ENCODE measurements at regions not wholly inside any gene's neighbourhood (a gene's known extent, or its start where the extent isn't known, plus 50 kb on each side); places are given as distances from the start of the nearest gene placed in this dataset.
"Not testable (repeated sequence)": the region's sequence is repeated elsewhere in the genome, so short reads cannot be mapped to it uniquely, and the experiment has no call there.

DNA sequence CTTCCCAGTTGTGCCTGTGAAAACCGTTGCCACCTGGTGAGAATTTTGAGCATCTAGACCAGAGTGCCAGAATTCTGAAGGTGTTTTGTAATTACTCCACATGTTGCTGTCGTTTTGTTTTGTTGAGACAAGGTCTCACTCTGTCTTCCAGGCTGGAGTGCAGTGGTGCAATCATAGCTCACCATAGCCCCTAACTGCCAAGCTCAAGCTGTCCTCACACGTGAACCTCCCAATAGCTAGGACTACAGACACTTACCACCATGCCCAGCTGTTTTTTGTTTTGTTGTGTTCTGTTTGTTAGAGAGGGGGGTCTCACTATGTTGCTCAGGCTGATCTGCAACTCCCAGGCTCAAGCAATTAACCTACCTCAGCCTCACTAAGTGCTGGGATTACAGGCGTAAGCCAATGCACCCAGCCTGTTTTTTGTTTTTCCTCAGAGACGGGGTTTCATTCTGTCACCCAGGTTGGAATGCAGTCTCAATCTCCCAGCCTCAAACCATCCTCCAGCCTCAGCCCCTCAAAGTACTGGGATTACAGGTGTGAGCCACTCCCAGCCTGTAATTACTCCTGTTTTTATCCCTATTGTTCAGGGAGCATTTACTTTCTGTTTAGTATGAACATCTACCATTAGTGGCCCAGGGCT is 121.1 kb upstream of the DMRT1 start:
- FAIRE-seq = no peak

DNA sequence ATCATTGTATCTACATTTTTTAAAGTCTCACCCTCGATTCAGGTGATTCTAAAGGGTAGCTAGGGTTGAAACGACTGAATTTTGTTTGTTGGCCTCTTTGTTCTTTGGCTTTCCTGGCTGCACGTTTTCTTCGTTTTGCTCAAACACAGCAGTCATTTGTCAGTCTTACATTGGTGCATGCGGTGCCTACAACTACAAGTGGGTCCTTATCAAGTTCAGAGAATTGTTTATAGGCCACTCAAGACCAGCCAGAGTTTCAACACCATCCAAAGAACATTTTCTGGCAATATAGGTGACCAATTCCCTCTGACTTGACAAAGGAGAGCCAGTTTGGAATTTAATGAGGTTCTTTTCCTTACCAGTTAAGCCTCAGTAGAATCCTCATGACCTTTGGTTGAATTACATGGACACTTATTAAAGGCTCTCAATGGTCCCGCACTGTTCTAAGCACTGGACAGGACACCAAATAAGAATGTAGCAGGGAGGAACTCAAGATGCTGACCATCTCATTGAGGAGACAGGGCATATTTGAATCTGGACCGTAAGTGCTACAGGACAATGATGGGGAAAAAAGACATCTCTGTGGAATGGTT is 119.0 kb upstream of the DMRT1 start:
- FAIRE-seq = no peak

DNA sequence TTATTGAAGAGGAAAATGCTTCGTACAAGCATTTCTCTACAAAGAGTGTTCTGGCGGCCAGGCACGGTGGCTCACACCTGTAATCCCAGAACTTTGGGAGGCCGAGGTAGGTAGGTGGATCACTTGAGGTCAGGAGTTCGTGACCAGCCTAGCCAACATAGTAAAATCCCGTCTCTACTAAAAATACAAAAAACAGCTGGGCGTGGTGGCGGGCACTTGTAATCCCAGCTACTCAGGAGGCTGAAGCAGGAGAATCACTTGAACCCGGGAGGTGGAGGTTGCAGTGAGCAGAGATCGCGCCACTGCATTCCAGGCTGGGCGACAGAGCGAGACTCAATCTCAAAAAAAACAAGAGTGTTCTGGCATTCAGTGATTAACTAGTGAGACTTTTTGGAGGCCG is 117.0 kb upstream of the DMRT1 start:
- FAIRE-seq = not testable (repeated sequence)

DNA sequence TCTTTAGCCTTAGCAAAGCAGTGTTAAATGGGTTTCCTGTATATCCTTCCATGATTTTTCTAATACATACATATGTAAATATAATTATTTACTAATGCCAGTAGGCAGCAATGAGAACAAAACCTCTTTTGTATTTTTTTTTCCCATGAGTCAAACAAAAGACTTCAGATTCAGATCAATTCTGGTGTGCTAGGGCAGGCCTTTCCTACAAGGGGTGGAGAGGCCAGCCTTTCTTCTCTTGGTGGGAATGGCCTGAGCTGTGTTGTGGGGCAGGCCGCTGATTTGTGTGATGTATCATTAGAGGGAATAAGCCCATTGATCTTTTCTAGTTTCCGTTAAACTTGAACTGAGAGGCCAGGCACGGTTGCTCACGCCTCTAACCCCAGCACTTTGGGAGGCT is 115.5 kb upstream of the DMRT1 start:
- no peak for FAIRE-seq

DNA sequence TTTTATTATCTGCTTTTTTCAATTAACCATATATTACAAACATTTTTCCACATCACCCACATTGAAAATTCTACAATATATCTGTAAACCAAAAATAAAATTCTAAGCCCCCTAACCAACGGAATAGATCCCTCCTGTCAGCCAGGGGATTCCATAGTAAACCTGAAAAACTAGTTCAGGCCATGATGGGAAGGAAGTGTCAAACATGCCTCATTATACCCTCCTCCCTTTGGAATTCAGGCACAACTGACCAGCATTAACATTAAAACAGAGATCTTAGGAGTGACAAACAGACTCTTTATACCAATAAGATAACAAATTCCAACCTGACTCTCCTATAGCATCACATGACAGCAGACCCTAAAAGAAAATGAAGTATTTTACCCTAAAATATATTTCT is 113.7 kb upstream of the DMRT1 start:
- FAIRE-seq = no peak

DNA sequence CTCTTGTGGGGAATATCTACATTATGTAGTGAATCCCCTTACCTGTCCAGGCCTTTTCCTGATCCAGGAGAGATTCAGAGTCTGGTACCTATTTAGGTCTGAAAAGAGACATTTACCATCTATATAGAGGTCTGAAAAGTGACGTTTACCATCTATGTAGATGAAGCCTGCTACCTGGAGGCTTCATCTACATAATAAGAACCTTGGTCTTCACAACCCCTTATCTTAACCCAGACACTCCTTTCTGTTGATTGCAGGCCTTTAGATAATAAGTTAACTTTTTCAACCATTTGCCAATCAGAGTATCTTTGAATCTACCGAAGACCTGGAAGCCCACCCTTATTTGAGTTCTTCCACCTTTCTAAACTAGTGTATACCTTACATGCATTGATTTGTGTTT is 113.0 kb upstream of the DMRT1 start:
- no peak for FAIRE-seq

DNA sequence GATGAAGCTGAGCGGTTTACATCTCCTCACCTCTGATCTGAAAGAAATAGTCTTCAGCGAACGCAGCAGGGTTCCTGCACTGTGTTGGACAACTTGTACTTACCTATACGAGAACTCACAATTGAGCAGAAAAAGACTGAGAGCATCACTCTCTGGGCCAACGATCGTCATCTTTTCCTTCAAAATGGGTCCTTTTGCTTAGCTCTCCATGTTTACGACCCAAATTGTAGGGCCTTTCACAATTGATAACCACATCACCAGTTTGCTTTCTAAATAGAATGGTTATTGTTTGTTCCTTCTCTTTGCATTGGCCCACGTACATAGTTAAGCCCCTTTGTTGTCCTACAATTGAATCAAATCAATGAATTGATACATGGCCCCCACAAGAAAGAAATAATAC is 110.0 kb upstream of the DMRT1 start:
- FAIRE-seq = no peak

DNA sequence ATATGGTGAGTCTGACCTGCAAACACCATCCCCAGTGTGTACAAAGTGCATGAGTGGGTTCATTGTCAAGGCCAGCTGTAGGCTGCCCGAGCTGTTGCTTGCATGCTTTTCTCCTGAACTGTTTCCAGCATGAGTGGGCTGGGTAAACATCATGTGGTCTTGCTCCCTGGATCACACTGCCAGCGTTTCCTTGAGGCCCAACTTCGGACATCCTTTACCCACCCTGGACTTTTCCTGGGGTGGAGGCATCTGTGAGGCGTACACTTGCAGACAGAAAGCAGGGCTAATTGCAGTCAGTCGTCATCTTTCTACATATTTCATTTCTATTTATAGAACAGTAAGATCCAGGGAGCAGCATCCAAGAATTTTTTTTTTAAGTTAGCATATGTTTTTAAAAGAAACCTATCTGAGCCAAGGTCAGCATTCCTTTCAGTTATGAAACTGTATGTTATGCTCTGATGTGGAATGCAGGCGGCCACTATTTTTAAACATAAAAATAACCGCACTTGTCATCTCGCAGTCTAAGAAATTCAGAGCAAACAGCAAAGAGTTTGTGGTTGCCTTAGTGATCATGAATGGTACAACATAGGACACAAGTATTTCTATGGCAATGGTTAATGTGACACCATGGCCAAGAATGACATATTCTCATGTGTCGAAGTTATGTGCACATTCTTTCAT is 106.5 kb upstream of the DMRT1 start:
- no peak for FAIRE-seq

DNA sequence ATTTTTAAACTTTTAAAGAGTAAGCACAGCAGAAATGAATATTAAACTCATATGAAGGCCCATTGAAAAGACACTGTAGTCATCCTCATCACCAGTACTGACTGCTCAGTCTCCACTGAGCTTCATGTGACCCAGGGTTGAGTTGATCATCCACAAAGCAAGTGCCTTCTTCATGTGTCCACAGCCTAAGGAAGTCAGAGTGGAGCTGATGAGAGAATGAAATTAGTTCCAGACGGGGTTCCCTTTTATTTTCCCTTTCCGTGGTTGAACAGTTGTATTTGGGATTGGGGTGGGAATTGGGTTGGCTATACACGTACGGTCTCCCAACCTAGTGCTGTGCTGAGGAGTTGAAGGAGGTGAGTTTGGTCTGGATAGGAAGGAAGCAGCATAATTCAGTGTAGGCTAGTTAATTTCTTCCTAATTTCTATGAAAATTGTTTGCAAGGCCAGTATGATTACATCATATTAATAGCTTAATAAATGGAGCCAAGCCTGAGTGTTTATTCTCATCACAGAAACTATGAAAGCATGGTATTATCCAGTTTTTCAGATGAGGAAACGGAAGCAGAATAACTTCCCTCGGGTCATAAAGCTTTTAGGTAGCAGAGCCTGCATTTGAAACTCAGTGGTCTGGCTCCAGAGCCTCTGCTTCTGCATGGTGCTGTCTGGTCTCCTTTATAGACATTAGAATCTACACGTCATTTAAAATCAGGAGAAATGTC is 103.9 kb upstream of the DMRT1 start:
- no peak for FAIRE-seq

DNA sequence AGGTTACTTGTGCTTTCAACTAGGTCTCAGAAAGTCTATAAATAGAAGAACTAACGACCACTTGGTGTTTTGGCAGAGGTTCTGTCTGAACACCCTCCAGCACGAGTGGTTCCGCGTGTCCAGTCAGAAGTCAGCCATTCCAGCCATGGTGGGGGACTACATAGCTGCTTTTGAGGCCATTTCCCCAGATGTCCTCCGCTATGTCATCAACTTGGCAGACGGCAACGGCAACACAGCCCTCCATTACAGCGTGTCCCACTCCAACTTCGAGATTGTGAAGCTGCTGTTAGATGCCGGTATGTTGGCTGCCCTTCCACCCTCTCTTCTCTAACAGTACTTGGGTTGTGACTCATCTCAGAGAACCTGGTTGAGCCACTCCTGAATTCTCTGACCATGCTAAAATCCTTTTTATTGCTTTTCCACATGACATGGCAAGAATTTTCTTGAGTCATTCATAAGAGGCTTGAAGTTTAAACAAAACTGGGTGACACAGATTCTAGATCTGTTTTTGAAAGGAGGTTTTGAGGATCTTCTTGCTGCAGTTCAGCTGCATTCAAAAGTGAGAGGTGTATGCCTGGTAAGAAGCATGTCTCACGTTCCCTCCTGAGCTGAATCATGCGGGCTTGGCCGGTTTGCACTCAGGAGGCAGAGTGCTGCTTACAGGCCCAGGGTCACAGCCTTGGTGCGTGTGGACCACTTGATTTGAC is 103.1 kb upstream of the DMRT1 start:
- no peak for FAIRE-seq

DNA sequence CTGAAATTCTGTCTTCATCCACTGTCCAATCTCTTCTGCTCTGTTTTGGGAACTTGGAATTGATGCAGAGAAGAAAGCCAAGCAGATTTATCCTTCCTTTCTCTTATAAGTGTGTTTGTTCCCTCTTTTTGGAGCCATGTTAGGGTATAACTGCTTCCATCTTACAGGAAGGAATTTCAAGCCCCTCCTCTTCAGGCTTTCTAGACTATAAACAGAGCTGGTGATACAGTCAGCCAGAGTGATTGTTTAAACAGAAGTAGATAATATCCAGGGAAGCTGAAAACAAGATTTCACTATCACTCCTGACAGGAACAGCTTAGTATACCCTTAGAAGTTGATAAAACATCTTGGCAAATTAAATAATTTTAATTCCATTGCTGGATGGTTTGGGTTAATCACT is 102.1 kb upstream of the DMRT1 start:
- no peak for FAIRE-seq

DNA sequence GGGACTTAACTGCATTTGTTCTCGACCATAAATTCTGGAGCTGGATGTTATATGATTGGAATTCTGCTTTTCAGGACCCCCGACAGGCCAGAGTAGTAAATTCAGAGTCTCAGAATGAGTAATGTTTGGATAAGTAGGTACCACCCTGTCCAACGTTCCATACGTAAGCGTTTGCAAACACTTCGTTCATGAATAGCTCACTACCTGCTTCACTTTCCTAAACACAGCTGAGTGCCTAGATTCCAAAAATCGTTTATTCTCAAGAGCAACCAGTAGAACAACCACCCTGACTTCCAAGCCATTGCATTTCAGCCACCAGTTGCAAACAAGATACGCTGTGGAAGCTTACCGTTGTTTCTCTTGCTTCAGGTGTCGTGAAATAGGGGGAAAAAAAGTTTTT is 101.3 kb upstream of the DMRT1 start:
- FAIRE-seq = no peak

DNA sequence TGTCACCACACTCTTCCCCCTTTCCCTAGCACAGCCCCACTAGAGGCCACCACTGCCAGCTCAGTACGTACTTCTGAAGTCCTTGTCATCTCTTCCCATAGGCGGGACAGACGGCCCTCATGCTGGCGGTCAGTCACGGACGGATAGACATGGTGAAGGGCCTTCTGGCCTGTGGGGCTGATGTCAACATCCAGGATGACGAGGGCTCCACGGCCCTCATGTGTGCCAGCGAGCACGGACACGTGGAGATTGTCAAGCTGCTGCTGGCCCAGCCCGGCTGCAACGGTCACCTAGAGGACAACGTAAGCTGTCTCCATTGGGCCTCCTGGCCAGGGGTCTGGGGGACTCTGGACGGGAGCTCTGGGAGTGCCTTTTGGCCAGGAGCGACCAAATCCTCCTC is 99.4 kb upstream of the DMRT1 start:
- no peak for FAIRE-seq

DNA sequence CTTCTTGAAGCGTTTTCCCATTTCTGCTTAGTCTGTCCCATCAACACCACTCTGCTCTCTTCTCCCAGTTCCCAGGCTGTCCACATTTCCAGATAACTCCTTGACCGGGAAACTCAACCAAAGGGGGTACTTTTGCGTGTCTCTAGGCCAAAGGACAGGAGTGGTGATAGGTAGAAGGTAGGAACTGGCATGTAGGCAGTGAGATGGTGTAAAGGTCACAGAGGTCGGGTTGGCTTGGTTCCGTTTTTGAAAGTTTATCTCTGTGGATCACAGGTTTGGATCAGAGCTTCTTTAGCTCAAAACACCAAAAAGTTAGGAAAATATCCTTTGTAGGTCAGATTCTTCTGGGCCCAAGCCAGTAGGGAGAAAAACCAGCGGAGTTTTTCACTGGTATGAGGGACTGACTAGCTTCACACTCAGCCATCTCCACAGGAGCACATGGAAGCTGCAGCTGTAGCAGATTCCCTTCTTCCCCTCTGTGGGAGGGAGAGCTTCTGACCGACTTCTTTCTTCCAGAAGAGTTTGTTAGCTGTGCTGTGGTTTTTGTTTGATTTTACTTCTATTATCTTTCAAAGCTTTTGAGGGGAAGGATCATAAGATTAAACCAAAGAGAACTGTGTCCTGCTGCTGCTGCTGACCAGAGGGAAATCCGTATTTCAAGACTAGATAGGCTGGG is 98.4 kb upstream of the DMRT1 start:
- no peak for FAIRE-seq

DNA sequence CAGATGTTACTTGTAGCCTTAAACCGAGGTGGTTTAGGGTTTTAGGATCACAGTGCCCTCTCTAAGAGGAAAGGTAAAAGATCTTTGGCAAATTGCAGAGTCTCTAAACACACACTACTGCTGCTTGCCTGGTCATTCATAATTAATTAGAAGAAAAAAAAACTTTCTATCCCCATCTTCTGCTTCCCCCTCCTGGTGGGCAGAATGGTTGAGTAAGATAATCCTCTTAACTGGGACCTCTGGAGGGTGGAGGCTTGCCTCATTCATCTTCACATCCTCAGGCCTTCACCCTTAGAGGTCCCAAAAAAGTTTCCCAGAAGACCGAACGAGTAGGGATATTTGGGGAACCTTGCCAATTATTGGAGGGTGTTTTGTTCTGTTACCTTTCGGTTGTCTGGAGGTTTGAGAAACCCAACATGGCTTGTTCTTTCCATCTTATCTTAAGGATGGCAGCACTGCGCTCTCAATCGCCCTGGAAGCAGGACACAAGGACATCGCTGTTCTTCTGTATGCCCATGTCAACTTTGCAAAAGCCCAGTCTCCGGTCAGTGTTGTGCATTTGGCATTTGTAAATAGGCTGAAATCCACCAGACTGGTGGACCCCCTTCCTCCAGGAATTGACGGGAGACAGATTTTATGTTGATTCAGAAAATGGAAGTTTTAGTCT is 97.3 kb upstream of the DMRT1 start:
- FAIRE-seq = no peak

DNA sequence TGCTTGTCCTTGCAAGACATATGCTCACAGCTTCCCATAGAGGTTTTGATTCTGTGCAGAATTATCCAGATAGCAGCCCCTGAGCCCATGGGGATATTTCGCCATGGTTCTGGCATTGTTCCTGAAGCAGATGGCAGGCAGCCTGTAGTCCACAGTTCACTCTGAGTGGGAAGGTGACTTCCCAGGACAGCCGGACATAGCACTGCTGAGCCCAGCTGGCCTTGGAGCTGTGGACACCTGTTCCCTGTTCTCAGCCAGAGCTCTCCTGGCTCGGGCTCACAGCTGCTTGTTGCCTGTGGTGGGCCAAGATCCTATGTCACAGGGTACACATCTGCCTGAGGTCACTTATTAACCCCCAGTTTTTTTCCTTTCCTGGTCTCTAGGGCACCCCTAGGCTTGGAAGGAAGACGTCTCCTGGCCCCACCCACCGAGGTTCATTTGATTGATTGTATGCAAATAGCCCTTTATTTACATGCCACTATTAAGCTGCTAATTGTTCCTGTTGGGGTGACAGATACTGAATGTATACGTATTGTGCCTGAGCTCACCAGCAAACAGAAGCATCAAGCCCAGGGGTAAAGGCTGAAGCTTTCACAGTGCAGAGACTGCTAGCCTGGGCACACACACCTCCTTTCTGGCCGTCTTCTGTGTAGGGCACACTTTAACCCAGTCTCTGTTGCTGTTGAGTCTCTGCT is 96.6 kb upstream of the DMRT1 start:
- FAIRE-seq = no peak

DNA sequence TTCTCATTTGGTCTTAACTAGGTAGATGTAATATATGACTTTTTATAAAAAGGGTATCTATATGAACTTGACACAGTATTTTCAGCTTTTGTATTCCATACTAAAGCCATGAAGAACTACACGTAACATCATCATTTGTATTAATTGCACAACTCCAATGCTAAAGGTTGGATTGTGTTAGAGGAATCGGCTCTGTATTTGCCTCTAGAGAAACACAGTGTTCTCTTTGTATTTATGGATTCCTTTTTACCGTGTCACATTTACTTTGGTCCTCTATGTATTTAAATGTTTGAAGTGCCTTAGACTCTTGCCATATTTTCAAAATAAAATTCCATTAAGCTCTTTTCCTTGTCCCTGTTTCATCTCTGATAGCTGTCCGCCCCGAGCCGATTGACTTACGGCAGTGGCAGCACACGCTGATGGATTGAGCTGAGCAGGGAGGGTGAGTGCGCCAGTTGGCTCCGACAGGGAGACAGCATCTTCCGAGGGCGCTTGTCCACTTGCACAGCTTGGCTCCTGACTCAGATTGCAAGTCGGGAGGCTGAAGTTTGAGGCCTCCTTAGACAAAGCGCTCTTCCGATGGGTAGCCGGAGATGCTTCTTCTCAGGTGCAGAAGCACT is 95.6 kb upstream of the DMRT1 start:
- no peak for FAIRE-seq

DNA sequence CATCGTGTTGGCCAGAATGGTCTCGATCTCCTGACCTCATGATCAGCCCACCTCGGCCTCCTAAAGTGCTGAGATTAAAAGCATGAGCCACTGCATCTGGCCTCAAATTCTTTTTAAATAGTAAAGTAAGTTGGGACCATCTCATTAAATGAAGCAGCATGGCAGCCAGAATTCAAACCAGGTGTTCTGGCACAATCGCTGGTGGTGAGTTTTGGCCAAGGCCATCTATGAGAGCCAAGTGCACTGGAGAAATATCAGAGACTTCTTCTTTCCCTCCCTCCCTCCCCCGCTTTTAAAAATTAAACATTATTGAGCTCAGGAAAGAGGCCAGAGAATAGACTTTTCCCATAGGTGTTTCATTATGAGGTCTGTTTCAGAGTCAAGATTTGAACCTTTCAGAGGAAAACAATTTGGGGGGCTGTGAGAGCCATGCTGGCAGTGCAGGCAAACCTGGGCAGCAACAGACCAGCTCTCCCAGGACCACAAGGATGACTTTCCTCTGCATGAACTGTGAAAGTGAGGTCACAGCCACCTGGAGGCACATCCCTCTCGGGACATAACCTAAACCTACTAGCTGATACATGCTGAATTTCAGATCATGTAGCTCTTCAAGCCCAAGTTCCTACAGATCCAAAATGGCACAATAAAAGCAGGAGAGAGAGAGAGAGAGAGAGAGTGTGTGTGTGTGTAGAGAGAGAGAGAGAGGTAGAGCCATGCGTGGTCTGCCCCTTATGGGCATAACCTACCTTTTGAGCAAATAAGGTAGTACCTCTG is 94.6 kb upstream of the DMRT1 start:
- FAIRE-seq = no peak

DNA sequence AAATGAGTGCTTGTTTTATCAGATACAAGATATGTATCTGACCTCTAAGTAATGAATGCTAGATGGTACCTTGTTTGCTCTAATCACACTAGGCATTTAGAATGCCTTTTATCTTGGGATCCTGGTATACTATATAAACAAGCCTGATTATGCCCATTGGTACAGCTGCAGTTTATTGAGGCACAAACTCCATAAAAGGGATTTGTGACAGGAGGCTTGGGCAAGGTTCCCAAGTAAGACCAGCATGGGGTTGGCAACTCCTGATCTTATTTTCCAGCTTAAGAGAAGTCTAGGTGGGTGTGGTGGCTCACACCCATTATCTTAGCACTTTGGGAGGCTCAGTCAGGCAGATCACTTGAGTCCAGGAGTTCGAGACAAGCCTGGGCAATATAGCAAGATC is 93.9 kb upstream of the DMRT1 start:
- FAIRE-seq = no peak

DNA sequence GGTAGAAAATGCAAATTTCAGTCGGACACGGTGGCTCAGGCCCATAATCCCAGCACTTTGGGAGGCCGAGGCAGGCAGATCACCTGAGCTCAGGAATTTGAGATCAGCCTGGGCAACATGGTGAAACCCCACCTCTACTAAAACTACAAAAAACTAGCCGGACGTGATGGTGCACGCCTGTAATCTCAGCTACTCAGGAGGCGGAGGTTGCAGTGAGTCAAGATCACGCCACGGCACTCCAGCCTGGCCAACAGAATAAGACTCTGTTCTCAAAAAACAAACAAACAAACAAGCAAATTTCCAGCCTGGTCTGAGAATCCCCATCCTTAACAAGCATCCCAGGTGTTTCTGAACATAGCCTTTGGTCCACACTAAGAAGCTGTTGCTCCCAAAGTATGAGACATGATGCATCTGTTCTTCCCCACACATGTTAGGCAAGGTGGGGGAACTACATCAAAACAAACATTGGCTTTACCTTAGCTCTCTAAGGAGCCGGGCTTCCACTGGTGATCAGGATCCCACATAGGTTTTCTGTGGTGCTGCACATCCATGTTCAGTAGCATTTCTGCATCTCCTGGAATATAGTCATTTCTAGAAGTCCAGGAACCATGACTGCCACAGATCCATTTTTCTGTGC is 92.5 kb upstream of the DMRT1 start:
- no peak for FAIRE-seq

All from islet of Langerhans (tissue), 1 donor.